Tibial nerve (tissue), 4 donors: ENCODE measurements at regions not wholly inside any gene's neighbourhood (a gene's known extent, or its start where the extent isn't known, plus 50 kb on each side); places are given as distances from the start of the nearest gene placed in this dataset.

Experiments used
- CTCF ChIP-seq, 5 experiments: fragments of 200-600 bp in 3 of 5; fragments of 450-650 bp in 2 of 5; sonication (generic) in 3 of 5; IDR thresholded peaks; one replicate each; pipeline ENCODE4 v1.5.1; 2016 to 2019; ENCODE audit warnings: antibody characterized with exemption in 5 of 5, mild to moderate bottlenecking in 3 of 5, moderate library complexity in 2 of 5
- EP300 ChIP-seq, 2 donors: sonication (generic); formaldehyde crosslinking; IDR thresholded peaks; one replicate each; pipeline ENCODE4 v1.6.1; 2017; ENCODE audit warnings: antibody characterized with exemption in 2 of 2, mild to moderate bottlenecking in 1 of 2
- POLR2A ChIP-seq, 2 donors: fragments of 450-650 bp; IDR thresholded peaks; one replicate each; pipeline ENCODE4 v1.6.1; 2017; ENCODE audit warnings: antibody characterized with exemption in 2 of 2, mild to moderate bottlenecking in 2 of 2, moderate library complexity in 2 of 2

GRCh38 chr6:153804755-153805330 lies 234.2 kb upstream of the OPRM1 start:
- TF ChIP-seq CTCF (IDR thresholded peaks at IDR 0.05): no peak
- no peak for TF ChIP-seq EP300 (IDR thresholded peaks at IDR 0.05)
- TF ChIP-seq POLR2A (IDR thresholded peaks at IDR 0.05): no peak
